ENCODE measurements at regions not wholly inside any gene's neighbourhood (a gene's known extent, or its start where the extent isn't known, plus 50 kb on each side); places are given as distances from the start of the nearest gene placed in this dataset.
"Not testable (repeated sequence)": the region's sequence is repeated elsewhere in the genome, so short reads cannot be mapped to it uniquely, and the experiment has no call there.

DNA sequence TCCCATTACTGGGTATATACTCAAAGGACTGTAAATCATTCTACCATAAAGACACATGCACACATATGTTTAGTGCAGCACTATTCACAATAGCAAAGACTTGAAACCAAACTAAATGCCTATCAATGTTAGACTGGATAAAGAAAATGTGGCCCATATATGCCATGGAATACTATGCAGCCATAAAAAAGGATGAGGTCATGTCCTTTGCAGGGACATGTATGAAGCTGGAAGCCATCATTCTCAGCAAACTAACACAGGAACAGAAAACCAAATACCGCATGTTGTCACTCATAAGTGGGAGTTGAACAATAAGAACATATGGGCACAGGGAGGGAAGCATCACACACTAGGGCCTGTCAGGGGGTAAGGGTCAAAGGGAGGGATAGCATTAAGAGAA, 1172.4 kb upstream of the ADGRB3 start:
- not testable (repeated sequence) for DNase-seq

GRCh38 chr6:67459556-67459955, 1175.5 kb upstream of the ADGRB3 start:
- DNase-seq: no peak

DNA sequence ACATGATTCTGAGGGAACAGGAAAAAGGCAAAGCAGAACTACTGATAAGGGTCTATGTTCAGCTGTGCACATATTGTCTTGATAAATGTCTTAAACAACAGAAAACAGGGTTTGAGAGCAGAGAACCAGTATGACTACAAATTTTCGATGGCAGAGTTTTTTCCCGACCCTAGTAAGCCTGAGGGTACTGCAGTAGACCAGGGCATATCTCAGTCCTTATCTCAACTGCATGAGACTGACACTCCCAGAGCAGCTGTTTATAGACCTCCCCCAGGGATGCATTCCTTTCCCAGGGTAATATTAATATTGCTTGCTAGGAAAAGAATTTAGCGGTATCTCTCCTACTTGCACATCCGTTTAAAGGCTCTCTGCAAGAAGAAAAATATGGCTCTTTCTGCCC, 1176.8 kb upstream of the ADGRB3 start:
- DNase-seq: no peak

DNA sequence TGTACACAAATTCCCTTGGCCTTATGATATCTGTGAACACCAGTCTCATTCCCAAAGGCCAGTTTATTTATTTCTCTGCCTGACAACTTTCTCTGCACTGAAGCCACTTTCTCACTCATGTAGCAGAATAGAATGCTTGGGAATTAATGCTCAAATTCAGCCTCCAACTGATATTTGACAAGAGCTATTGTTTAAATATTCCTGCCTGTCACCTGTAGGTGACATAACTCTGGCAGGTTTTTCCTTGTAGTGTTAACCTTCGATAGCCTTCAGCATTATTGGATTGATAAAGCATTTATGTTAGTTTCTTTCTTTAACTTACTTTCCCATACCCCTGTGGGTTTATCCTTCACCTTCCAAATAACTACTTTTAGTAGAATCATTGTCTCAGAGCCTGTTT, 1183.2 kb upstream of the ADGRB3 start:
- DNase-seq: no peak

GRCh38 chr6:67450641-67451040, 1184.4 kb upstream of the ADGRB3 start:
- no peak for DNase-seq

DNA sequence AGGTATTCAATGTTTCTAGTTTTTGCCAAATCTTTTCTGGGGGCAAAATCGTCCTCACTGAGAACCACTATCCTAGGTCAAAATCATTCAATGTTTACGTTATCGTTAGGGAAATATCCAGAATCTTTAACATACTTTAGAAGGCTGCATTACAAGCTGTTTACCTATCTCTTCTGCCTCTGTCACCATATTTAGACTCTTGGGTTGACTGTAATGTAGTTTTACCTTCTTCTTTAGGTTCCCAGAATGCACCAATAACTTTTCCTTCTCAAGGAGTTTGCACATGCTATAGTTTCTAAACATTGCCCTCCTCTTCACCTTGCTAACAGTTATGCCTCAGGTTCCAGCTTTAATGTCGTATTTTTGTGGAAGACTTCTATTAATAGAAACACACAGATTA, 1185.5 kb upstream of the ADGRB3 start:
- no peak for DNase-seq

GRCh38 chr6:67433124-67433523, 1202.0 kb upstream of the ADGRB3 start:
- DNase-seq: no peak

DNA sequence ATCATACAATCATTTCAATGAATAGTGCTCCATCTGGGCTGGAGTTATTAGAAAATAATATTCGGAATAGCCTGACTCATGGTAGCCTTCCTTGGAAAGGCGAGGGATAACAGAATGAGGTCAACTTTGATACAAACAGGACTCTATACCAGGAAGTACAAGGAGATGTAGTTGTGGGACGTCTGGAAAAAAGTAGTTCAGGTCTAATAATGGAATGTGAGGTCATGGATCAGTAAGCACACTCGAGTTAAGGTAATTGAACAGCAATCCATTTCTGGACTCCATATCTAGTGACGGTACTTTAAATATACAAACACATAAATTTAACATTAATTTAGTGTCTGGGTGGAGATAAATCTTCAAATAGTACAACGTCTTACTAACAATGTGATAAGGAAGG, 1204.0 kb upstream of the ADGRB3 start:
- no peak for DNase-seq

- not testable (repeated sequence) for DNase-seq
These were observed 1208.4 kb upstream of the ADGRB3 start for GRCh38 chr6:67426686-67427085.

DNA sequence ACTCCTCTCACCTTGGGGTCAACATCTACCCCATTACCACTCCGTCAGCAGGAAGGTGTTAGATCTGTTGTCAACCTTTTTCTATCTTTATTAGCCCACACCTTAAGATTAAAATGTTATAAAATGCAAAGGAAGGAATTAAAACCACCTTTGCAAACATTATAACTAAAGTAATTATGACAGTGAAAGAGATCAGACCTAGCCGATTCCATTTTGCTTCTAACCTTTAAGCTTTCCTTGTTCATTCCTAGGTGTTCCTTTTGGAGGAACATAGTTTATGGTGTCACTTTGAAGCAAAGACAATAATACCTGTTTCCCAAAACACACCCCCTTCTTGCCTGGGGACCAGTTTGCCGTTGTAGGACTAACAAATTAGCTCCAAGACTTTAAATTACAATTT, 1223.0 kb upstream of the ADGRB3 start:
- DNase-seq: no peak

- DNase-seq: no peak
These were observed 1224.0 kb upstream of the ADGRB3 start for GRCh38 chr6:67411036-67411435.

- no peak for DNase-seq
These were observed 1240.8 kb upstream of the ADGRB3 start for GRCh38 chr6:67394254-67394653.

- no peak for DNase-seq
These were observed 1241.7 kb upstream of the ADGRB3 start for GRCh38 chr6:67393356-67393755.

DNA sequence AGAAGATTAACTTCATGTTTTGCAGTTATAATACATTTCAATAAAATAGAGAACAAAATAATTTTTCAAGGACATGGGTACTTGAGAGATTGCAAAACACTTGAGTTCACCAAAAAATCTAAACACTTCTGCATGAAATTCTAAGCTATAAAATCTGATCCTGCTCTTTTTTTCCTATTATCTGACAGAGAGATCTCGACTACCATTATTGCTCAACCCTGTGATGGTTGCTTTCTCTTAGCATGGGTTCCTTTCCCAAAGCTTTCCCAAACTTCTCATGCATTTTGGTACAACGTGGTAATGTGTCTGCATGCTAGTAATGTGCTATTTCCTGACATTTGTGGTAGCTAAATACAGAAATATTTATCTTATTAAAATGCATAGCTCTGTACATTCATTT, 1243.1 kb upstream of the ADGRB3 start:
- no peak for DNase-seq

- no peak for DNase-seq
These were observed 1265.4 kb upstream of the ADGRB3 start for GRCh38 chr6:67369679-67370078.

GRCh38 chr6:67362976-67363375, 1272.1 kb upstream of the ADGRB3 start:
- DNase-seq: no peak

- no peak for DNase-seq
These were observed 1273.8 kb upstream of the ADGRB3 start for GRCh38 chr6:67361264-67361663.

DNA sequence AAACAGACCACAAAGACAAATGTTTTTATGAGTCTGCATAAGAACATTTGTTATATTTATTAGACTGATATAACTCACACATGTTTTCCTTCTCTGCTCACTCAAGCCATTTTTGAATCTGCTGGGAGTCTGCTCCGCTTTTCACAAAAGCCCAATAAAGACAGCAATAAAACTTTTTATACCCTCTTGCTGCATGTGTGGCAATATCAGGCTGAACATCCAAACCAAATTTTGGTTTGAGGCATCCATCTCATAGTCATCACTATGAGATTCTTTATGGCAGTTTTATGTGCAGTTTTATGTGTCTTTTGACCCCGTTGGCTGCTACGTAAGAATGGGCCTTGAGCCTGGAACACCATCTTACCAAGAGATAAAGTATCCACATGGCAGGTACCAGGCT, 1276.8 kb upstream of the ADGRB3 start:
- no peak for DNase-seq

- no peak for DNase-seq
These were observed 1281.2 kb upstream of the ADGRB3 start for GRCh38 chr6:67353861-67354260.

GRCh38 chr6:67352717-67353116, 1282.4 kb upstream of the ADGRB3 start:
- no peak for DNase-seq

GRCh38 chr6:67350729-67351128, 1284.4 kb upstream of the ADGRB3 start:
- no peak for DNase-seq

DNA sequence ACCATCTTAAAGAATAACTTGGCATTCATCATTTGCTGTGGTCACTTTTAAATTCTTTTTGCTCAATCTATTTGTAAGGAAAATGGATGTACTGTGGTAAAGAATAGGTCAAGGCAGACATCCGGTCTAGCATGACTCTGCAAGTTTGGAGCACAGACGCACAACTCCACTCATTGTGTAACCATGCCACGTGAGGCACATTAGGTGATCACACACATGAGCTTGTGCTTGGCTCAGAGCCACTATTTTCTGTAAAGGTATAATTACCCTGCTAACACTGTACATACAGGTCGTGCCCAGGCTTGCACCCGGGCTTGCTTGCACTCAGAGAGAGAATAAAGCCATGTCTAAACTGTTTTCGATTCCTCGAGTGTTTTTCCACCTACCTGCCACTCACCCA, 1289.1 kb upstream of the ADGRB3 start:
- DNase-seq: peak; percentile 90

GRCh38 chr6:67336014-67336413, 1299.1 kb upstream of the ADGRB3 start:
- no peak for DNase-seq

DNA sequence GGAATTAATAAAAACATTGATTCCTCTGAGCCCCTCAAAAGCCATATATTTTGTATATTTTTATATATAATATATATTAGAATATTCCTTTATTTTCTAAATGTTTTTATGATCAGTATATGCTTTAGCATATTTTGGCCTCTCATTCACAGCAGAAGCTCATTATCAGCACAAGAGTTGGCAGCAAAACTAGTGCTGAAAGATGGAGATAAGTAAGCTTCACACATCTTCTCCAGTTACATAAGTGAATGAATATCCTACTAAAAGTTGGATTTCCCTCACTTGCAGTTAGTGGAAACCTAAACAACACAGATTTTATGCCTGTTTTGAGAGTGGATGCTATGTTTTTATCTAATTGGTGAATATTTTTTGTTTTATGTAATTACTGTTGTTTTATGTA, 1303.8 kb upstream of the ADGRB3 start:
- DNase-seq: no peak

- DNase-seq: no peak
These were observed 1306.8 kb upstream of the ADGRB3 start for GRCh38 chr6:67328269-67328668.

- DNase-seq: no peak
These were observed 1334.5 kb upstream of the ADGRB3 start for GRCh38 chr6:67300430-67301040.
